Testis (tissue), 2 donors: ENCODE measurements at regions not wholly inside any gene's neighbourhood (a gene's known extent, or its start where the extent isn't known, plus 50 kb on each side); places are given as distances from the start of the nearest gene placed in this dataset.
A peak's percentile ranks its signal among the peaks of the same experiment; 100 is the strongest.

Experiments
- DNase-seq: peaks from one replicate; pipeline ENCODE4 v3.0.0-alpha.2; 2019
- H3K27ac ChIP-seq, 2 donors: fragments of 200-600 bp; sonication (generic); one replicate each; pipeline ENCODE4 v1.5.1; 2019
- H3K27me3 ChIP-seq: fragments of 200-600 bp; sonication (generic); one replicate; pipeline ENCODE4 v1.5.1; 2019
- H3K36me3 ChIP-seq: fragments of 200-600 bp; sonication (generic); one replicate; pipeline ENCODE4 v1.5.1; 2017; ENCODE audit warnings: low read depth; ENCODE audit errors: missing control alignments
- H3K4me1 ChIP-seq: fragments of 200-600 bp; sonication (generic); one replicate; pipeline ENCODE4 v1.5.1; 2019
- H3K4me3 ChIP-seq, 2 donors: fragments of 200-600 bp; sonication (generic); one replicate each; pipeline ENCODE4 v1.5.1; 2017 to 2019
- H3K9me3 ChIP-seq: fragments of 200-600 bp; sonication (generic); one replicate; pipeline ENCODE4 v1.5.1; 2017
- CTCF ChIP-seq, 3 experiments: fragments of 450-650 bp in 2 of 3; fragments of 200-600 bp in 1 of 3; sonication (generic) in 1 of 3; IDR thresholded peaks; one replicate each; pipeline ENCODE4 v1.5.1; 2016 to 2019; ENCODE audit warnings: antibody characterized with exemption in 3 of 3, mild to moderate bottlenecking in 2 of 3, moderate library complexity in 1 of 3
- POLR2A ChIP-seq: fragments of 450-650 bp; IDR thresholded peaks from one replicate; pipeline ENCODE4 v1.6.1; 2017; ENCODE audit warnings: antibody characterized with exemption, mild to moderate bottlenecking, moderate library complexity
- WGBS, 2 donors: methylation state at CpG; one replicate each; pipeline ENCODE4 v1.1.5; 2018; 5-methylcytosine and 5-hydroxymethylcytosine counted together
- intact Hi-C: fragments of 100-400 bp; cut with DNase I; formaldehyde crosslinking; loops from one replicate; pipeline ENCODE4 v1.15.1; 2023; ENCODE audit warnings: low total_unique reads

GRCh38 chr16:76612497-76612896 lies 335.3 kb downstream of the CNTNAP4 start:
- Histone ChIP-seq H3K27ac (no peak overlapping the region), H3K9me3 (no peaks in the 10 kb centered on the region), H3K36me3 (no peaks in the 10 kb centered on the region), H3K4me1 (no peaks in the 10 kb centered on the region), H3K27me3 (no peaks in the 10 kb centered on the region), H3K4me3 (no peak overlapping the region)
- TF ChIP-seq POLR2A: no peak
- TF ChIP-seq CTCF (IDR thresholded peaks at IDR 0.05): no peak
- no peak for DNase-seq
- WGBS, 2 donors: 27 to 47% methylated on average over 1 of the region's 1 CpG
- intact Hi-C loops: no loop called here

GRCh38 chr16:76614269-76614668 lies 337.1 kb downstream of the CNTNAP4 start:
- H3K27ac ChIP-seq: no peak overlapping the region
- intact Hi-C loops: no loop called here
- DNase-seq: no peak
- no peak for TF ChIP-seq CTCF (IDR thresholded peaks at IDR 0.05)
- no peak for TF ChIP-seq POLR2A
- no peaks in the 10 kb centered on the region for H3K9me3 ChIP-seq
- H3K4me3 ChIP-seq: no peak overlapping the region
- no peaks in the 10 kb centered on the region for H3K4me1 ChIP-seq
- no peaks in the 10 kb centered on the region for H3K27me3 ChIP-seq
- H3K36me3 ChIP-seq: no peaks in the 10 kb centered on the region

GRCh38 chr16:76622876-76623275 lies 345.7 kb downstream of the CNTNAP4 start:
- TF ChIP-seq POLR2A: no peak
- no peak for TF ChIP-seq CTCF (IDR thresholded peaks at IDR 0.05)
- no peak overlapping the region for H3K4me3 ChIP-seq
- no peak overlapping the region for H3K27ac ChIP-seq
- no peaks in the 10 kb centered on the region for H3K4me1 ChIP-seq
- WGBS, 2 donors: 63 to 70% methylated on average over 3 of the region's 3 CpGs
- peak; percentile 44 for DNase-seq
- no peaks in the 10 kb centered on the region for H3K36me3 ChIP-seq
- intact Hi-C loops: no loop called here
- H3K27me3 ChIP-seq: no peaks in the 10 kb centered on the region
- no peaks in the 10 kb centered on the region for H3K9me3 ChIP-seq

GRCh38 chr16:76634847-76635697 lies 357.9 kb downstream of the CNTNAP4 start:
- peak overlapping the region; percentile 36 to 48 for H3K4me3 ChIP-seq
- no peaks in the 10 kb centered on the region for H3K36me3 ChIP-seq
- WGBS, 2 donors: 64 to 74% methylated on average over 7 to 36 of the region's 36 CpGs
- no peaks in the 10 kb centered on the region for H3K27me3 ChIP-seq
- no peak for TF ChIP-seq POLR2A
- no peak for TF ChIP-seq CTCF (IDR thresholded peaks at IDR 0.05)
- peak; percentile 61 for DNase-seq
- no peaks in the 10 kb centered on the region for H3K9me3 ChIP-seq
- H3K4me1 ChIP-seq: no peaks in the 10 kb centered on the region
- intact Hi-C loops: no loop called here
- H3K27ac ChIP-seq: peak overlapping the region in 1 of 2 donors; percentile 57
